OCI-LY7 (cell line): ENCODE measurements at regions not wholly inside any gene's neighbourhood (a gene's known extent, or its start where the extent isn't known, plus 50 kb on each side); places are given as distances from the start of the nearest gene placed in this dataset.

ENCODE experiments used
- BruUV-seq: library from RNA; stranded (reverse); fragments of 400-500 nt; replicated peaks from 2 replicates; lab custom pipeline; 2021; lab: Mats Ljungman, UMichigan
- CTCF ChIA-PET: fragments of 300-600 bp; sonication (Branson Sonifier 250); formaldehyde crosslinking; loops from one replicate; lab custom pipeline; 2022; ENCODE audit warnings: antibody characterized with exemption; ENCODE audit not compliant: unreplicated experiment; lab: Charles Lee
- POLR2A ChIA-PET: fragments of 300-600 bp; sonication (Branson Sonifier 250); formaldehyde crosslinking; loops from one replicate; lab custom pipeline; 2022; ENCODE audit warnings: antibody characterized with exemption; lab: Charles Lee
- DNase-seq: peaks from one replicate; pipeline ENCODE4 v3.0.0-alpha.2; 2015; ENCODE audit warnings: low spot score
- H2AFZ ChIP-seq: fragments of 200-600 bp; sonication (generic), shearing (Covaris generic); 2 replicates; pipeline ENCODE4 v1.6.1; 2014; ENCODE audit warnings: mild to moderate bottlenecking, antibody characterized with exemption, low read length, moderate library complexity
- H3K27ac ChIP-seq: fragments of 200-600 bp; sonication (generic); 2 replicates; pipeline ENCODE4 v1.5.1; 2014; ENCODE audit warnings: mixed run types, low read depth, mild to moderate bottlenecking, moderate library complexity, low read length, inconsistent platforms; ENCODE audit not compliant: poor library complexity, severe bottlenecking
- H3K36me3 ChIP-seq: fragments of 200-600 bp; sonication (generic); 2 replicates; pipeline ENCODE4 v1.6.1; 2014; ENCODE audit warnings: mild to moderate bottlenecking, antibody characterized with exemption, low read length, moderate library complexity, mixed read lengths; ENCODE audit not compliant: insufficient read depth
- H3K4me1 ChIP-seq: fragments of 200-600 bp; sonication (generic); 2 replicates; pipeline ENCODE4 v1.5.1; 2014; ENCODE audit warnings: mild to moderate bottlenecking, low read length; ENCODE audit not compliant: insufficient read depth, poor library complexity, severe bottlenecking
- H3K4me2 ChIP-seq: fragments of 200-600 bp; sonication (generic); 2 replicates; pipeline ENCODE4 v1.6.1; 2014; ENCODE audit warnings: mild to moderate bottlenecking, low read length
- H3K4me3 ChIP-seq: fragments of 200-600 bp; sonication (generic); 2 replicates; pipeline ENCODE4 v1.5.1; 2014; ENCODE audit warnings: mild to moderate bottlenecking, low read depth, low read length; ENCODE audit not compliant: poor library complexity, severe bottlenecking
- H3K79me2 ChIP-seq: fragments of 200-600 bp; sonication (generic); 2 replicates; pipeline ENCODE4 v1.6.1; 2016; ENCODE audit warnings: low read depth, mild to moderate bottlenecking, low read length, moderate library complexity, mixed read lengths; ENCODE audit not compliant: insufficient read depth
- H3K9me2 ChIP-seq: fragments of 200-600 bp; sonication (generic); 2 replicates; pipeline ENCODE4 v1.6.1; 2016; ENCODE audit warnings: mild to moderate bottlenecking, low read length, mixed read lengths; ENCODE audit not compliant: insufficient read depth
- H3K9me3 ChIP-seq: fragments of 200-600 bp; sonication (generic); 2 replicates; pipeline ENCODE4 v1.6.1; 2014; ENCODE audit warnings: mild to moderate bottlenecking, mixed run types, low read length, mixed read lengths
- H4K20me1 ChIP-seq: fragments of 200-600 bp; sonication (generic); 2 replicates; pipeline ENCODE4 v1.6.1; 2014; ENCODE audit warnings: mild to moderate bottlenecking, antibody characterized with exemption, low read length, moderate library complexity, mixed read lengths; ENCODE audit not compliant: insufficient read depth
- EZH2phosphoT487 ChIP-seq: fragments of 200-600 bp; sonication (generic); IDR thresholded peaks from 2 replicates; pipeline ENCODE4 v1.6.1; 2018; ENCODE audit warnings: low read depth, borderline replicate concordance, mild to moderate bottlenecking, mixed run types, antibody characterized with exemption, low read length, moderate library complexity, mixed read lengths
- intact Hi-C: fragments of 100-400 bp; cut with micrococcal nuclease; formaldehyde crosslinking; loops from one replicate; pipeline ENCODE4 v1.10.0; 2022; ENCODE audit not compliant: unreplicated experiment
- TF ChIP-seq, protein P1 (sequence below): fragments of 200-600 bp; sonication (generic); conservative IDR thresholded peaks from 2 replicates; pipeline ENCODE4 v1.5.1; 2014; ENCODE audit warnings: mild to moderate bottlenecking, antibody characterized with exemption, low read length, moderate library complexity, mixed read lengths

DNA sequence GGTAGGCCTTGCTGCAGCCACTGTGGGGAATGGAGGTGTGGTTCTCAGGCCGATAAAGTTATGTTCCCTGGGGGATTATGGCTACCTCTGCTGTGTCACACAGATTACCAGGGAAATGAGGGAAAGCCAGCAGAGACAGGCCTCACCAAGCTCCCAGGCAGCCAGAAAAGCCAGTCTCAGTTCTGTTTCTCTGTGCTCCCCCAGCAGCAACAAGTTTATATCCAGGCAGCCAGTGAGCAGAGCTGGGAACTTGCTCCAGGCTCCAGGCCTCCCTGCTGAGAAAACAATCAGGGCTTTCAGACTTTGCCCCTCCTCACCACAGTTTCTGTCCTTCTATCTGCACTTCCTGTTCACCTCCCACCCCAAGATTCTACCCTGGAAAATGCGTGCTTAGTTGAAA, 596.6 kb upstream of the GYPC start:
- H3K4me1 ChIP-seq, result no peaks in the 10 kb centered on the region
- ChIA-PET CTCF (no interaction called here), POLR2A (interaction anchor here (0.7 kb wide), 1 partner anchor 13 kb away, joined by 3 read pairs; no protein-coding TSS in a partner anchor)
- no peaks in the 10 kb centered on the region for H3K36me3 ChIP-seq
- no peaks in the 10 kb centered on the region for H3K79me2 ChIP-seq
- no peak overlapping the region for H3K4me3 ChIP-seq
- no peak overlapping the region for H3K4me2 ChIP-seq
- no peaks in the 10 kb centered on the region for H4K20me1 ChIP-seq
- BruUV-seq, result no TSS peak
- no peaks in the 10 kb centered on the region for H3K9me2 ChIP-seq
- no peaks in the 10 kb centered on the region for H3K9me3 ChIP-seq
- intact Hi-C loops, result no loop called here
- no peak overlapping the region for H3K27ac ChIP-seq
- TF ChIP-seq, protein P1, sequence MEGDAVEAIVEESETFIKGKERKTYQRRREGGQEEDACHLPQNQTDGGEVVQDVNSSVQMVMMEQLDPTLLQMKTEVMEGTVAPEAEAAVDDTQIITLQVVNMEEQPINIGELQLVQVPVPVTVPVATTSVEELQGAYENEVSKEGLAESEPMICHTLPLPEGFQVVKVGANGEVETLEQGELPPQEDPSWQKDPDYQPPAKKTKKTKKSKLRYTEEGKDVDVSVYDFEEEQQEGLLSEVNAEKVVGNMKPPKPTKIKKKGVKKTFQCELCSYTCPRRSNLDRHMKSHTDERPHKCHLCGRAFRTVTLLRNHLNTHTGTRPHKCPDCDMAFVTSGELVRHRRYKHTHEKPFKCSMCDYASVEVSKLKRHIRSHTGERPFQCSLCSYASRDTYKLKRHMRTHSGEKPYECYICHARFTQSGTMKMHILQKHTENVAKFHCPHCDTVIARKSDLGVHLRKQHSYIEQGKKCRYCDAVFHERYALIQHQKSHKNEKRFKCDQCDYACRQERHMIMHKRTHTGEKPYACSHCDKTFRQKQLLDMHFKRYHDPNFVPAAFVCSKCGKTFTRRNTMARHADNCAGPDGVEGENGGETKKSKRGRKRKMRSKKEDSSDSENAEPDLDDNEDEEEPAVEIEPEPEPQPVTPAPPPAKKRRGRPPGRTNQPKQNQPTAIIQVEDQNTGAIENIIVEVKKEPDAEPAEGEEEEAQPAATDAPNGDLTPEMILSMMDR, result no peak
- no peak for DNase-seq
- H2AFZ ChIP-seq, result no peak overlapping the region

DNA sequence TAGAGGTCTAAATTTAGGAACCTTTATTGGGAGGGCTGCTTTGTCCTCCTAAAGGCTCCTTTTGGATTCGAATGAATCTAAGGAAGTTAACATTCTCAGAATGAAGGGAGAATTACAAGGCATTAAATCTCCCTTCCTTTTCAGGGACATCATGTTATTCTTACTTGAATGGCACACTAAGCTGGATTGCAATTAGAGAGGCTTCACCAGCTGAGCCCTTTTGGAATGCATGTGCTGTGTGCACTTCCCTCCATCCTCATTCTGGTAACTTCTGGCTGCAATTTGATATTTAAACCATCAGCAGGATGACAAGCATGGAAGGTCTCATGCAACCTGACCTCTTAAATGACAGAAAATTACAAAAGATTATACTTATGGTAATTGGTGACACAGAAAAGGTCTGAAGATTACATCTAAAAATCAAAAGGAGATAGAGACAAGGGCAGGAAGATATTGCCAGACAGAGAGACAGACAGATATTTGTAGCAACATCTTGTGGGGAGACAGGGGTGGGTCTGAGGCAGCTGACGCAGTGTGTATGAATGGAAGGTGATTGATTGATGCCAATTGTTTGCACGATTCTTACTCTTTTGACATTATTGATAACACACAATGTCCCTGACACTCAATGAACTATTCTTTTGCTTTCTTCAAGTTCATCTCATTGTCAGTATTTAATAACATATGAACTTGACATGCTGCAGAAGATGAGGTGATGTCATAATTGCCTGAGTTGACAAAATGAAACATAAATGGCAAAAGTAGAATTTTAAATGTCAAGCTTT, 570.8 kb upstream of the GYPC start:
- Histone ChIP-seq H4K20me1 (no peaks in the 10 kb centered on the region), H3K9me3 (no peaks in the 10 kb centered on the region), H3K36me3 (no peaks in the 10 kb centered on the region), H3K9me2 (no peaks in the 10 kb centered on the region), H3K4me2 (no peak overlapping the region), H3K27ac (no peak overlapping the region), H3K4me1 (no peaks in the 10 kb centered on the region), H2AFZ (no peak overlapping the region), H3K4me3 (no peak overlapping the region), H3K79me2 (no peaks in the 10 kb centered on the region)
- CTCF ChIA-PET, result no interaction called here
- POLR2A ChIA-PET, result interaction anchor here (0.5 kb wide), 1 partner anchor 436 kb away, joined by 3 read pairs; no protein-coding TSS in a partner anchor
- no TSS peak for BruUV-seq
- TF ChIP-seq, protein P1, result no peak
- TF ChIP-seq EZH2phosphoT487, result no peak
- no peak for DNase-seq
- intact Hi-C loops, result no loop called here

DNA sequence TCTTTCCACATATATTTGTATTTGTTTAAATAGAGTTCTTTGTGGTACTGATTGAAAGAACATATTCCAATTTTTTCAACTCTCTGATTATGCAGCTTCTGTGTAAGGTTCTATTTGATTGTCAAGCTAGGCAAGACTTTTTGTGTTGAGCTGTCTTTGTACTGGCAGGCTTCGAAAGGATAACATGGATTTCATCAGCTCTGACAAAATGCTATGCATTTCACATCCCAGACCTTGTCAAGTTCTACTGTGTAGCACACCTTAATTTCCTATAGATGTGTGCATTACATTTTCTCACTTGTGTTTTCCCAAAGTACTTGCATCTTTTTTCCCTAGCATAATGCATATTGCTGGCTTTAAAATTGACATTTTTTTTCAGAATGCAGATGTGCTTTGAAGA, 555.0 kb upstream of the GYPC start:
- Histone ChIP-seq H3K4me1 (no peaks in the 10 kb centered on the region), H3K9me2 (no peaks in the 10 kb centered on the region), H3K4me2 (no peak overlapping the region), H3K79me2 (no peaks in the 10 kb centered on the region), H3K27ac (no peak overlapping the region), H3K9me3 (no peaks in the 10 kb centered on the region), H4K20me1 (no peaks in the 10 kb centered on the region), H3K36me3 (no peaks in the 10 kb centered on the region), H3K4me3 (no peak overlapping the region), H2AFZ (no peak overlapping the region)
- ChIA-PET POLR2A (interaction anchor here (0.7 kb wide), 1 partner anchor 63 kb away, joined by 3 read pairs; no protein-coding TSS in a partner anchor), CTCF (no interaction called here)
- no peak for DNase-seq
- TF ChIP-seq, protein P1, result no peak
- no TSS peak for BruUV-seq
- intact Hi-C loops, result no loop called here
